Endothelial cell of umbilical vein (primary cell): ENCODE measurements at regions not wholly inside any gene's neighbourhood (a gene's known extent, or its start where the extent isn't known, plus 50 kb on each side); places are given as distances from the start of the nearest gene placed in this dataset.

Source experiments
- BruUV-seq: library from RNA; stranded (reverse); fragments of 400-500 nt; replicated peaks from 2 replicates; lab custom pipeline; 2021; lab: Mats Ljungman, UMichigan
- CTCF ChIA-PET: fragments of 300-600, 350-600 bp; sonication (Branson Sonifier 250); formaldehyde crosslinking; loops from one replicate; lab custom pipeline; 2021; ENCODE audit warnings: antibody characterized with exemption, inconsistent platforms; lab: Charles Lee
- POLR2A ChIA-PET: fragments of 300-600, 350-600 bp; sonication (Branson Sonifier 250); formaldehyde crosslinking; loops from one replicate; lab custom pipeline; 2021; ENCODE audit warnings: antibody characterized with exemption, inconsistent platforms; lab: Charles Lee
- DNase-seq: peaks from one replicate; pipeline ENCODE4 v3.0.0-alpha.2; 2011; ENCODE audit warnings: low read depth, low spot score
- FAIRE-seq: peaks from 2 replicates; lab custom pipeline; 2011; peaks lifted over from hg19 to GRCh38; lab: Jason Lieb, UNC
- H2AFZ ChIP-seq: 2 replicates; pipeline ENCODE4 v1.6.0; 2012; ENCODE audit warnings: low read depth, low read length, control low read depth, inconsistent platforms
- H3K27ac ChIP-seq: 2 replicates; pipeline ENCODE4 v1.5.1; 2011; ENCODE audit warnings: low read depth, mild to moderate bottlenecking, control low read depth, low read length, moderate library complexity; ENCODE audit not compliant: insufficient read depth
- H3K27me3 ChIP-seq, 2 experiments: 2 replicates each; pipeline versions ENCODE4 v1.6.0 to v1.6.1; 2011; ENCODE audit warnings: low read length in 2 of 2, mixed read lengths in 1 of 2; ENCODE audit not compliant: control insufficient read depth in 2 of 2, insufficient read depth in 2 of 2
- H3K36me3 ChIP-seq, 2 experiments: 2 replicates in 1 of 2; 3 replicates in 1 of 2; pipeline ENCODE4 v1.5.1; 2011; ENCODE audit warnings: low read length in 2 of 2, mild to moderate bottlenecking in 1 of 2, moderate library complexity in 1 of 2; ENCODE audit not compliant: control insufficient read depth in 2 of 2, insufficient read depth in 2 of 2; ENCODE audit errors: extremely low read depth in 1 of 2
- H3K4me1 ChIP-seq: 3 replicates; pipeline ENCODE4 v1.5.1; 2011; ENCODE audit warnings: mild to moderate bottlenecking, low read length; ENCODE audit not compliant: control insufficient read depth, insufficient read depth; ENCODE audit errors: extremely low read depth
- H3K4me2 ChIP-seq: 2 replicates; pipeline ENCODE4 v1.6.1; 2011; ENCODE audit warnings: low read length, control low read depth, mixed read lengths; ENCODE audit not compliant: insufficient read depth
- H3K4me3 ChIP-seq, 3 experiments: fragments of 200-600 bp in 1 of 3; sonication (generic), shearing (Covaris generic) in 1 of 3; replicated peaks in 1 of 3; 2 replicates each; pipeline ENCODE4 v1.5.1; 2011 to 2016; ENCODE audit warnings: control low read depth in 3 of 3, low read length in 3 of 3, mild to moderate bottlenecking in 2 of 3, inconsistent platforms in 1 of 3, low read depth in 1 of 3, moderate library complexity in 1 of 3; ENCODE audit not compliant: insufficient read depth in 1 of 3
- H3K79me2 ChIP-seq: 2 replicates; pipeline ENCODE4 v1.6.0; 2012; ENCODE audit warnings: low read length, inconsistent platforms; ENCODE audit not compliant: control insufficient read depth, insufficient read depth
- H3K9ac ChIP-seq: replicated peaks from 2 replicates; pipeline ENCODE3; 2011; ENCODE audit warnings: low read length, control low read depth; ENCODE audit not compliant: insufficient read depth; ENCODE audit errors: extremely low read depth
- H3K9me1 ChIP-seq: replicated peaks from 3 replicates; pipeline ENCODE4 v1.6.0; 2011; ENCODE audit warnings: mild to moderate bottlenecking, low read length; ENCODE audit not compliant: control insufficient read depth, insufficient read depth; ENCODE audit errors: extremely low read depth
- H3K9me3 ChIP-seq: replicated peaks from 2 replicates; pipeline ENCODE4 v1.5.1; 2012; ENCODE audit warnings: low read length, inconsistent platforms; ENCODE audit not compliant: control insufficient read depth, insufficient read depth
- H4K20me1 ChIP-seq: replicated peaks from 2 replicates; pipeline ENCODE3; 2011; ENCODE audit warnings: mild to moderate bottlenecking, low read length; ENCODE audit not compliant: control insufficient read depth, insufficient read depth; ENCODE audit errors: extremely low read depth
- EZH2 ChIP-seq: IDR thresholded peaks from 2 replicates; pipeline ENCODE4 v1.6.1; 2012; ENCODE audit warnings: borderline replicate concordance, low read depth, mild to moderate bottlenecking, moderate library complexity, low read length, inconsistent platforms; ENCODE audit not compliant: severe bottlenecking
- GATA2 ChIP-seq: IDR thresholded peaks from 2 replicates; pipeline ENCODE4 v1.7.0; 2011; ENCODE audit warnings: low read depth, mild to moderate bottlenecking, moderate library complexity, mixed read lengths, low read length; ENCODE audit not compliant: insufficient read length, insufficient read depth
- JUN ChIP-seq: IDR thresholded peaks from 2 replicates; pipeline ENCODE4 v1.6.1; 2011; ENCODE audit warnings: borderline replicate concordance, low read depth; ENCODE audit not compliant: insufficient read length, insufficient read depth
- POLR2A ChIP-seq: IDR thresholded peaks from 2 replicates; pipeline ENCODE4 v1.6.1; 2012; ENCODE audit warnings: low read depth, mild to moderate bottlenecking, control low read depth, low read length
- POLR2AphosphoS5 ChIP-seq: IDR thresholded peaks from 2 replicates; pipeline ENCODE4 v1.6.1; 2012; ENCODE audit warnings: low read depth, mild to moderate bottlenecking, control low read depth, low read length, moderate library complexity; ENCODE audit not compliant: insufficient read depth
- dilution Hi-C: fragments of 300-500 bp; cut with MboI; formaldehyde crosslinking; loops from one replicate; pipeline ENCODE4 v1.15.0; 2019; ENCODE audit warnings: low sequenced_read_pairs; ENCODE audit not compliant: extremely low pct_ligation_motif_present
- intact Hi-C: fragments of 100-400 bp; cut with micrococcal nuclease; formaldehyde crosslinking; loops from one replicate; pipeline ENCODE4 v1.10.0; 2022
- TF ChIP-seq, protein P1 (sequence below): IDR thresholded peaks from 2 replicates; pipeline ENCODE4 v1.6.1; 2011; ENCODE audit not compliant: insufficient read depth, insufficient read length
- TF ChIP-seq, protein P2 (sequence below), 2 donors: IDR thresholded peaks; 1 replicate in 1 of 2; 2 replicates in 1 of 2; pipeline ENCODE4 v1.5.1; 2011; ENCODE audit warnings: low read length in 2 of 2, mild to moderate bottlenecking in 2 of 2, moderate library complexity in 2 of 2, control low read depth in 1 of 2, inconsistent platforms in 1 of 2, low read depth in 1 of 2; ENCODE audit not compliant: insufficient read depth in 1 of 2; ENCODE audit errors: extremely low read depth in 1 of 2

DNA sequence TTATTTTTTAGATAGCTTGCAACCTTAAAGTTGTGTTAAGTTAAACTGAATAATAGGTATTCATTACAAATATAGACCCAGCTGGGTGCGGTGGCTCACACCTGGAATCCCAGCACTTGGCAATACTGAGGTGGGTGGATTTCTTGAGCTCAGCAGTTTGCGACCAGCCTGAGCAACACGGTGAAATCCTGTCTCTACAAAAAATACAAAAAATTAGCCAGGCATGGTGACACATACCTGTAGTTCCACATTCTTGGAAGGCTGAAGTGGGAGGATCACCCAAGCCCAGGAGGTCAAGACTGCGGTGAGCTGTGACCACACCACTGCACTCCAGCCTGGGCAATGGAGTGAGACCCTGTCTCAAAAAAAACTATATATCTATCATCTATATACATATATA lies 386.5 kb downstream of the PCDH17 start:
- BruUV-seq, result no TSS peak
- intact Hi-C loops, result no loop called here

DNA sequence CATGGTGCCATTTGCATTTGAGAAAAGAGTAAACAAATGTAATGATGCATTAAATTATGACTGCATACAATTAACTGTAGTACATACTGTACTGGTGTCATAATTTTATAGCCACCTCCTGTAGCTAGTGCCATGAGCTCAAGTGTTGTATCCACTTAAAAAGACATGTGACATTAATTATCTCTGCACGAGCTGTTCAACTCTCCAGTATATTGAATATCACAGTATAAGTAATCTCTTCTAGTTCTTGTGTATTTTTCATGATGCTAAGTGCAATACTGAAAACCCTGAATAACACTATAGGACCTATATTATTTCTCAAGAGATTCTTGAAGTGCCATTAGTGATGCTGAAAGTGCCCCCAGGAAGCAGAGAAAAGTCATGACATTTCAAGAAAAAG lies 387.3 kb downstream of the PCDH17 start:
- Histone ChIP-seq H3K27me3 (no peaks in the 10 kb centered on the region), H4K20me1 (no peaks in the 10 kb centered on the region), H3K4me1 (no peaks in the 10 kb centered on the region), H3K9me3 (no peaks in the 10 kb centered on the region), H3K36me3 (no peaks in the 10 kb centered on the region), H3K4me2 (no peak overlapping the region), H3K79me2 (no peaks in the 10 kb centered on the region), H2AFZ (no peak overlapping the region), H3K4me3 (no peak overlapping the region), H3K9me1 (no peaks in the 10 kb centered on the region), H3K27ac (no peak overlapping the region), H3K9ac (no peak overlapping the region)
- dilution Hi-C loops, result no loop called here
- no peak for DNase-seq
- no peak for FAIRE-seq
- TF ChIP-seq, protein P1, sequence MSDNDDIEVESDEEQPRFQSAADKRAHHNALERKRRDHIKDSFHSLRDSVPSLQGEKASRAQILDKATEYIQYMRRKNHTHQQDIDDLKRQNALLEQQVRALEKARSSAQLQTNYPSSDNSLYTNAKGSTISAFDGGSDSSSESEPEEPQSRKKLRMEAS, result no peak
- no peak for TF ChIP-seq POLR2AphosphoS5
- BruUV-seq, result no TSS peak
- POLR2A ChIA-PET, result no interaction called here
- intact Hi-C loops, result no loop called here
- CTCF ChIA-PET, result no interaction called here

More for the DNA sequence above, 386.5 kb downstream of the PCDH17 start:
- dilution Hi-C loops, result no loop called here
- H3K9me3 ChIP-seq, result no peaks in the 10 kb centered on the region
- no peak overlapping the region for H2AFZ ChIP-seq
- TF ChIP-seq JUN, result no peak
- TF ChIP-seq POLR2A, result no peak
- TF ChIP-seq, protein P2, sequence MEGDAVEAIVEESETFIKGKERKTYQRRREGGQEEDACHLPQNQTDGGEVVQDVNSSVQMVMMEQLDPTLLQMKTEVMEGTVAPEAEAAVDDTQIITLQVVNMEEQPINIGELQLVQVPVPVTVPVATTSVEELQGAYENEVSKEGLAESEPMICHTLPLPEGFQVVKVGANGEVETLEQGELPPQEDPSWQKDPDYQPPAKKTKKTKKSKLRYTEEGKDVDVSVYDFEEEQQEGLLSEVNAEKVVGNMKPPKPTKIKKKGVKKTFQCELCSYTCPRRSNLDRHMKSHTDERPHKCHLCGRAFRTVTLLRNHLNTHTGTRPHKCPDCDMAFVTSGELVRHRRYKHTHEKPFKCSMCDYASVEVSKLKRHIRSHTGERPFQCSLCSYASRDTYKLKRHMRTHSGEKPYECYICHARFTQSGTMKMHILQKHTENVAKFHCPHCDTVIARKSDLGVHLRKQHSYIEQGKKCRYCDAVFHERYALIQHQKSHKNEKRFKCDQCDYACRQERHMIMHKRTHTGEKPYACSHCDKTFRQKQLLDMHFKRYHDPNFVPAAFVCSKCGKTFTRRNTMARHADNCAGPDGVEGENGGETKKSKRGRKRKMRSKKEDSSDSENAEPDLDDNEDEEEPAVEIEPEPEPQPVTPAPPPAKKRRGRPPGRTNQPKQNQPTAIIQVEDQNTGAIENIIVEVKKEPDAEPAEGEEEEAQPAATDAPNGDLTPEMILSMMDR (IDR thresholded peaks at IDR 0.05; ENCODE audit: extremely low read depth in 1 of 2, insufficient read depth in 1 of 2, low read depth in 1 of 2, low read length in 2 of 2), result no peak
- TF ChIP-seq, protein P1, result no peak
- TF ChIP-seq GATA2, result no peak
- no peak for TF ChIP-seq EZH2
- TF ChIP-seq POLR2AphosphoS5, result no peak
- POLR2A ChIA-PET, result no interaction called here
- DNase-seq (no peak), FAIRE-seq (no peak)
- H3K36me3 ChIP-seq, result no peaks in the 10 kb centered on the region
- H3K27ac ChIP-seq, result no peak overlapping the region
- no peak overlapping the region for H3K9ac ChIP-seq
- no peaks in the 10 kb centered on the region for H4K20me1 ChIP-seq
- no peaks in the 10 kb centered on the region for H3K9me1 ChIP-seq
- no peaks in the 10 kb centered on the region for H3K27me3 ChIP-seq
- CTCF ChIA-PET, result no interaction called here
- H3K4me2 ChIP-seq, result no peak overlapping the region
- no peaks in the 10 kb centered on the region for H3K79me2 ChIP-seq
- no peaks in the 10 kb centered on the region for H3K4me1 ChIP-seq
- H3K4me3 ChIP-seq, result no peak overlapping the region
